ENCODE measurements at regions not wholly inside any gene's neighbourhood (a gene's known extent, or its start where the extent isn't known, plus 50 kb on each side); places are given as distances from the start of the nearest gene placed in this dataset.

DNA sequence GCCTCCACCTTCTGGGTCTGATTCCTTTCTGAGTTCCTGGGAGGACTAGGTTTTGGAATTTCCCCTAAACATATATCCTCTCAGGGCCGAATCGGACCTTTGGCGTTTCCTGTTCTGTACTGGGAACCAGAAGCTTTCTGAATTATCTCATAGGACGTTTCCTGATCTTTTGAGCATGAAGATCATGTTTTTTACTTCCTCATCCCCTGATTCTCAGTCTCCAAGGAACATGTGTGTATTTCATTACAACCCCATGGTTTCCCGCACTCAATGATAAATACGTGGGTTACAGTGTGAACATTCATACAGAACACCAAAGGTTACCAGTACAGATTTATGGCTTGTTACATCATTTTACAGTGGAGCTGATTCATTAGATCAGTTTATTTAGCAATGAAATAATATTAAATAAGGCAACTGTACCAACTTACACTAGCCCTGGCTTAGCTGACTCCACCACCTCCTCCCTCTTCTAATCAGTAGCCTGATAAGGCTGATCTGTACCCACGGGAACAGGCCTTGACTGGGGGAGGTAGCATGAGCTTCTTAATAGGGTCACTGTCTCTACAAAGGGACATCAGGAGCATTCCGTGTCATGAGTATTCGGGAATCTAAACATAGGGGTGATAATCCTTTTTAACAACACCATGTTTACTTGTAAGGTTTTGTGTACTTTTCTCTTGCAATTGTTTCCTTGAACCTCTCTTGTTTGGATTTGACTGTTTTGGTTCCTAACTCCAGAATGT is 57.8 kb upstream of the ERRFI1 start (continued):
- TF ChIP-seq ZNF704 (CRISPR knock-in tag; IDR thresholded peaks at IDR 0.05; ENCODE audit: borderline replicate concordance) (no peak), ZNF572 (CRISPR knock-in tag; IDR thresholded peaks at IDR 0.05) (no peak), GATAD2A (CRISPR knock-in tag; IDR thresholded peaks at IDR 0.05) (peak; percentile 97), PITX1 (CRISPR knock-in tag; IDR thresholded peaks at IDR 0.05) (peak; percentile 99), HBP1 (CRISPR knock-in tag; IDR thresholded peaks at IDR 0.05; ENCODE audit: low read depth) (no peak), TEF (CRISPR knock-in tag; IDR thresholded peaks at IDR 0.05) (no peak), MED1 (CRISPR knock-in tag; IDR thresholded peaks at IDR 0.05) (peak; percentile 99), ZFP36 (IDR thresholded peaks at IDR 0.05; ENCODE audit: borderline replicate concordance, low read depth, low read length, partially characterized antibody) (no peak), PPARG (CRISPR knock-in tag; conservative IDR thresholded peaks at IDR 0.05) (peak; percentile 87), ZNF800 (CRISPR knock-in tag; IDR thresholded peaks at IDR 0.05) (peak; percentile 70; the same call in 1 of the 2 replicates), ZNF569 (CRISPR knock-in tag; IDR thresholded peaks at IDR 0.05; ENCODE audit: borderline replicate concordance) (no peak), ZNF232 (CRISPR knock-in tag; IDR thresholded peaks at IDR 0.05; ENCODE audit: borderline replicate concordance) (no peak), MAFK (conservative IDR thresholded peaks at IDR 0.05 in 1 of 2, IDR thresholded peaks at IDR 0.05 in 1 of 2; ENCODE audit: low read length in 2 of 2) (no peak), REL (CRISPR knock-in tag; conservative IDR thresholded peaks at IDR 0.05) (no peak)
- TF ChIP-seq, protein P1, sequence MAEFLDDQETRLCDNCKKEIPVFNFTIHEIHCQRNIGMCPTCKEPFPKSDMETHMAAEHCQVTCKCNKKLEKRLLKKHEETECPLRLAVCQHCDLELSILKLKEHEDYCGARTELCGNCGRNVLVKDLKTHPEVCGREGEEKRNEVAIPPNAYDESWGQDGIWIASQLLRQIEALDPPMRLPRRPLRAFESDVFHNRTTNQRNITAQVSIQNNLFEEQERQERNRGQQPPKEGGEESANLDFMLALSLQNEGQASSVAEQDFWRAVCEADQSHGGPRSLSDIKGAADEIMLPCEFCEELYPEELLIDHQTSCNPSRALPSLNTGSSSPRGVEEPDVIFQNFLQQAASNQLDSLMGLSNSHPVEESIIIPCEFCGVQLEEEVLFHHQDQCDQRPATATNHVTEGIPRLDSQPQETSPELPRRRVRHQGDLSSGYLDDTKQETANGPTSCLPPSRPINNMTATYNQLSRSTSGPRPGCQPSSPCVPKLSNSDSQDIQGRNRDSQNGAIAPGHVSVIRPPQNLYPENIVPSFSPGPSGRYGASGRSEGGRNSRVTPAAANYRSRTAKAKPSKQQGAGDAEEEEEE (CRISPR knock-in tag; IDR thresholded peaks at IDR 0.05; ENCODE audit: borderline replicate concordance): no peak
- TF ChIP-seq, protein P2, sequence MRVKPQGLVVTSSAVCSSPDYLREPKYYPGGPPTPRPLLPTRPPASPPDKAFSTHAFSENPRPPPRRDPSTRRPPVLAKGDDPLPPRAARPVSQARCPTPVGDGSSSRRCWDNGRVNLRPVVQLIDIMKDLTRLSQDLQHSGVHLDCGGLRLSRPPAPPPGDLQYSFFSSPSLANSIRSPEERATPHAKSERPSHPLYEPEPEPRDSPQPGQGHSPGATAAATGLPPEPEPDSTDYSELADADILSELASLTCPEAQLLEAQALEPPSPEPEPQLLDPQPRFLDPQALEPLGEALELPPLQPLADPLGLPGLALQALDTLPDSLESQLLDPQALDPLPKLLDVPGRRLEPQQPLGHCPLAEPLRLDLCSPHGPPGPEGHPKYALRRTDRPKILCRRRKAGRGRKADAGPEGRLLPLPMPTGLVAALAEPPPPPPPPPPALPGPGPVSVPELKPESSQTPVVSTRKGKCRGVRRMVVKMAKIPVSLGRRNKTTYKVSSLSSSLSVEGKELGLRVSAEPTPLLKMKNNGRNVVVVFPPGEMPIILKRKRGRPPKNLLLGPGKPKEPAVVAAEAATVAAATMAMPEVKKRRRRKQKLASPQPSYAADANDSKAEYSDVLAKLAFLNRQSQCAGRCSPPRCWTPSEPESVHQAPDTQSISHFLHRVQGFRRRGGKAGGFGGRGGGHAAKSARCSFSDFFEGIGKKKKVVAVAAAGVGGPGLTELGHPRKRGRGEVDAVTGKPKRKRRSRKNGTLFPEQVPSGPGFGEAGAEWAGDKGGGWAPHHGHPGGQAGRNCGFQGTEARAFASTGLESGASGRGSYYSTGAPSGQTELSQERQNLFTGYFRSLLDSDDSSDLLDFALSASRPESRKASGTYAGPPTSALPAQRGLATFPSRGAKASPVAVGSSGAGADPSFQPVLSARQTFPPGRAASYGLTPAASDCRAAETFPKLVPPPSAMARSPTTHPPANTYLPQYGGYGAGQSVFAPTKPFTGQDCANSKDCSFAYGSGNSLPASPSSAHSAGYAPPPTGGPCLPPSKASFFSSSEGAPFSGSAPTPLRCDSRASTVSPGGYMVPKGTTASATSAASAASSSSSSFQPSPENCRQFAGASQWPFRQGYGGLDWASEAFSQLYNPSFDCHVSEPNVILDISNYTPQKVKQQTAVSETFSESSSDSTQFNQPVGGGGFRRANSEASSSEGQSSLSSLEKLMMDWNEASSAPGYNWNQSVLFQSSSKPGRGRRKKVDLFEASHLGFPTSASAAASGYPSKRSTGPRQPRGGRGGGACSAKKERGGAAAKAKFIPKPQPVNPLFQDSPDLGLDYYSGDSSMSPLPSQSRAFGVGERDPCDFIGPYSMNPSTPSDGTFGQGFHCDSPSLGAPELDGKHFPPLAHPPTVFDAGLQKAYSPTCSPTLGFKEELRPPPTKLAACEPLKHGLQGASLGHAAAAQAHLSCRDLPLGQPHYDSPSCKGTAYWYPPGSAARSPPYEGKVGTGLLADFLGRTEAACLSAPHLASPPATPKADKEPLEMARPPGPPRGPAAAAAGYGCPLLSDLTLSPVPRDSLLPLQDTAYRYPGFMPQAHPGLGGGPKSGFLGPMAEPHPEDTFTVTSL (CRISPR knock-in tag; IDR thresholded peaks at IDR 0.05; ENCODE audit: borderline replicate concordance): peak; percentile 77; the same call in 1 of the 2 replicates
